ENCODE measurements at regions not wholly inside any gene's neighbourhood (a gene's known extent, or its start where the extent isn't known, plus 50 kb on each side); places are given as distances from the start of the nearest gene placed in this dataset.
"Not testable (repeated sequence)": the region's sequence is repeated elsewhere in the genome, so short reads cannot be mapped to it uniquely, and the experiment has no call there.

DNA sequence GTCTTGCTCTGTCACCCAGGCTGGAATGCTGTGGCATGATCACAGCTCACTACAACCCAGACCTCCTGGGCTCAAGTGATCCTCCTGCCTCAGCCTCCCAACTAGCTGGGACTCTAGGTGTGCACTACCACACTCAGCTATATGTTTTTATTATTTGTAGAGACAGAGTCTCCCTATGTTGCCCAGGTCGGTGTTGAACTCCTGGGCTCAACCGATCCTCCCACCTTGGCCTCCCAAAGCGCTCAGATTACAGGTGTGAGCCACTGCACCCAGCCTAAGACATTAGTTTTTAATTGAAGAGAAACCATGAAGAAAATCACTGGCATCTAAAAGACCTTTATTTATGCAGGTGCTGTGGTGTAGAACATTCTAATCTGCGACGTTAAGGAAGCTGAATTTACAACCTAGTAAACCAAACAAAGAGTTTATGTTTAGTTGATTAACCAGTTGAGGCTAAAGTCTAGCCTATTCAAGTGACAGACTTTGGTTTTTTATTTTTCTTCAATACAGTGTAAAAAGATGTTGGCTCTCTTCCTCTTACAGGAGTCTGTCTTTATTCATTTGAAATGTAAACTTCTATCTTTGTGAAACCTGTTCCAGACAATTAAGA lies 52.5 kb upstream of the NBL1 start:
- DNase-seq: no peak

DNA sequence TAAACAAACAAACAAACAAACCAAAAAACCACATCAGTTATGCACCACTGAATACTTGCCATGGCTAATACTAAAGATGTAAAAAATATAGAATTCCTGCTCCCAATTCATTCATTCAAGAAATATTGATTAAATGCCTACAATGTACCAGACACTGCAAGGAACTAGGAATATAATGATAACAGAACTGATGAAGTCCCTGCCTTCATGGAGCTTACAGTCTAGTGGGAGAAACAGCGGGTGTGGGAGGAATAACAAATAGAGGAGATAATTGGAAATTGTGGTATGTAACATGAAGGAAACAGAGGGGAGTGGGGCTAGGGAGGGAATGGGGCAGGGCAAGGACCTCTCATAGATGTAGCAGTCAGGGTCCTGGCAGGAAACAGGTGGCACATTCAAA lies 58.6 kb upstream of the NBL1 start:
- DNase-seq: no peak

DNA sequence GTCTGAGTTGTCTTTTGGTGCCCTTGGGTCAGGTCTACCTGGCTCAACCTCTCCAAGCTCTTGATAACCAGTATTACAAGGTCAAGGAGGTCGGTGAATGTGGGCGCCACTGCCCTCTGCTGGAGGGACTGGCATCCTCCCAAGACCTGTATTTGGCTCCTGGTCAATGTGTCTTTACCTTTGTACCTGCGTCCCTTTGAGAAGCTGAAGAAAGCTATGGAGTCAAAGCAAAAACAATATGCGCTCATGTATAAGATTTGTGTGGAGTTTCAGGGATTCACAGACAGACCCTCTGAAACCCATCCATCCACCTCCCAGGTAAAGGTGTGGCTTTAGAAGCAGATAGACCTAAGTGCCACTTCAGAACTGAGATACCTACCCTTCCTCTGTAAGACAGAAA lies 61.8 kb upstream of the NBL1 start:
- DNase-seq: peak; percentile 73

DNA sequence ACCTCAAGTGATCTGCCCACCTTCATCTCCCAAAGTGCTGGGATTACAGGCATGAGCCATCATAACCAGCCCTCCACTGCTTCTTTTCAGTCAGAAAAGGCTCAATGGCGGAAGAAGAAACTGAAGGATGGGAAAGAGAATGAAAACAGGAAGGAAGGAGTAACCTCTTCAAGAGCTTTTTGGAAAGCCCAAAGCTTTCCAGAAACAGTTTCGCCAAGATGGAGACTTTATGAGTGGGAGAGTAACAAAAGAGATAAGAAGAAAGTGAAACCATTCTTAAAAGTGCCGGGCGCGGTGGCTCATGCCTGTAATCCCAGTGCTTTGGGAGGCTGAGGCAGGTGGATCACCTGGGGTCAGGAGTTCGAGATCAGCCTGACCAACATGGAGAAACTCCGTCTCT lies 62.7 kb upstream of the NBL1 start:
- DNase-seq: no peak

DNA sequence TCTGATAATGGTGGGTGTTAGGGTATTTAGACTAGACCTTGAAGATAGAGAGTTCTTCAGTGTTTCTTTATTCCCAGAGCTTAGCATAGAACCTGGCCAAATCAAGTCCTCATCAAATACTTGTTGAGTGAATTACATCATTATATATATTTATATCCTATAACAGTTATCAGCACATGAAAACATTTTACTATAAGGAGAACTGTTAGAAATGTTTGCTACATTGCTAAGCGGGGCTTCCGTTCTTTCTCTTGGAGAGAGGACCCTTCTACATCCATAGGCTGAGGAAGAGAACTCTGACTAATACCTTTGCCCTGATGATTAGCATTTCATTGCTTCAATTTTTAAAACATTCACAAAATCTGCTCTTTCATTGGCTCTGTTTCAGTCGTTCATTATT lies 66.5 kb upstream of the NBL1 start:
- no peak for DNase-seq

- DNase-seq: no peak
Observed at GRCh38 chr1:19577036-19577435, 67.1 kb upstream of the NBL1 start.

DNA sequence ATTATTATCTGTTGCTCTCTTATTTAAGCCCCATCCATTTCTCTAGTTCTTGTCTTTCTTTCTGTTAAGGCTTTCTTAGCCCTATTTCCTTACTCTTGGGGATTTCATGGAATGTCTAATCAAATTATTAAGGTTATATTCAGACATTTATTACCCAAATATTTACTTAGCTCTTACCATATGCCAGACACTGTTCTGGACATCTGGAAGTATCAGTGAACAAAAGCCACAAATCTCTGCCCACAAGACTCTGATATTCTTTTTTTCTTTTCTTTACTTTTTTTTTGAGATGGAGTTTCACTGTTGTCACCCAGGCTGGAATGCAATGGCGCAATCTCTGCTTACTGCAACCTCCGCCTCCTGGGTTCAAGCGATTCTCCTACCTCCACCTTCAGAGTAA lies 74.3 kb upstream of the NBL1 start:
- no peak for DNase-seq

DNA sequence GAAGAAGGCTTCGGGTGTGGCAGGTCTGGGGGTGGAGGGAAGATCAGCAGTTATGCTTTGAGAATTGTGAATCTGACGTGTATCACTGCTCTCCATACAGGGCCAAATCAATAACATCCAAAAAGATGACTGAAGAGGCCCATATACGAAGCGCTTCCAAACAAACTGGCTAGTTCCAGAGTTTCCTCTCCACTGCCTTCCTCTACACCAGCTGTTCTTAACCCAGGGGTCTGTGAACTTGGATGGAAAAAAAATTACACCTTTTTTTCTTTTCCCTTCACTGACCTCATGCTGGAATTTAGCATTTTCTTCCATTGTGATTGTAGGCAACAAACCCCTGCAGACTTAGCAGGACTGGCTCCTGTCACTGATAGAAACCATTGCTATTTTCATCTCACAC lies 77.1 kb upstream of the NBL1 start:
- no peak for DNase-seq

DNA sequence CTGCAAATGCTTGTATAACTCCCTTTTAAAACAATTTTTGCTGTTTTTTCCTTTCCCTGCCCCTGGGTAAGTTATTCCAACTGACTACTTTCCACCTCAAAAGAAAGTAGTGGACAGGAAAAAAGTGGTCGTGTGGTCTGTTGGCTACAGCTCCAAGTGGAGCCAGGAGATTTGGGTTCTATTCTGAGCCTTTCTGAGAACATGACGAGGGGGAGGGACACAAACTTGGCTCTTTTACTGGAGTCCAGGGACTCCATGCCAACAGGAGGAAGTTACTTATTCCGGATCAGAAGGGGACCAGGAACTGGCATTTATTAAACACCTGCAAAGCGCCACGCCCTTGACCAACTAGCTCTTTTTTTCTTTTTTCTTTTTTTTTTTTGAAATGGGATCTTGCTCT lies 79.0 kb upstream of the CAPZB start:
- DNase-seq: no peak

DNA sequence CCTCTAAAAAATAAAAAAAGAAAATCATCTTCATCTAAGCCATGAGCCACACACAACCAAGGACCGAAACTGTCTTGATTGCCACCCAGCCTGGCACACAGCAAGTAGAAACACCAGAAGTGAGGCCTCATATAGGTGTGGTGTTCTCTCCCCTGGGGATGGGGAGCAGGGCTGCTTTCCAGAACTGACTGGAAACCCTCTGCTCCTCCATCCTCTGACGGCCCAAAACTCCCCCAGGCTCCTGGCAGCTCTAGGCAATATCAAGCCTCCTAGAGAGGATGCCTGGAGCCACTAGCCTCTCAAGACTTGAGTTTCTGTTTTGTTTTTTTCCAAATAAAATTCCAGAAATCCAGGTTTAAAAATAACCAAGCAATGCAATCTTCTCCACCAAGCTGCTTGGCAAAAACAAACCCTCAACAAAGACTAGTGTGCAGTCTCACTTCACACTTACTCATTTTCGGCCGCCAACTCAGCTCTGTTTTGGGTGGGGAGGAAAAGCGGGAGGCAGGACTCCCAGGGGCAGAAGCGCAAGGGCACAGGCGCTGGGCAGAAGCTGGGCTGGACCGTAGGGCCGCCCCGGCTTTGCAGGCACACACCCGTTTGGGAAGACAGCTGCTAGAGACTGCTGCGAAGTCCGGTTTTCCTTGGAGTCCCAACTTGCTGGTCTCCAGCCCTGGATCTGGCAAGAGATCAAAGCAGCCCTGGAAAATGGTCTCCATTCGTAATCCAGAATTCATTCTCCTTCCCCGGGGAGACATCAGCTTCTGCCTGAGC lies 78.2 kb upstream of the CAPZB start:
- DNase-seq: no peak

DNA sequence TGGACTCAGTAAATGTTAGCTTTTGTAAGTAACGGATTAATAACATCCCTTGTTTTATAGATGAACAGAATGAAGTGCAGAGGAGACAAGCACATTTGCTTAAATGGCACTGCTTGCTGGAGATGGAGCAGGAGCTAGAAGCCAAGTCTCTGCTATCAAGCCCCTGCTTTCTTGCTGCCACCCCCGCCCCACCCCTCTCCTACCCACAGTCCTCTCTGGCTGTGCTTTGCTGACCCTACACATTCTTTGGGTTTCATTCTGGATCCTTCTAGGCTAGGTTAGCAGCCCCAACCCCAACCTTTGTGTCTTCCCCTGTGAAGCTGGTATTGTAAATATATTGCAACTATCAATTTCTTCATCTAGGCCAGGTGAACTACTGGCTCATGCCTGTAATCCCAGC lies 77.5 kb upstream of the CAPZB start:
- DNase-seq: no peak

GRCh38 chr1:19560480-19560879 lies 75.1 kb upstream of the CAPZB start:
- no peak for DNase-seq

DNA sequence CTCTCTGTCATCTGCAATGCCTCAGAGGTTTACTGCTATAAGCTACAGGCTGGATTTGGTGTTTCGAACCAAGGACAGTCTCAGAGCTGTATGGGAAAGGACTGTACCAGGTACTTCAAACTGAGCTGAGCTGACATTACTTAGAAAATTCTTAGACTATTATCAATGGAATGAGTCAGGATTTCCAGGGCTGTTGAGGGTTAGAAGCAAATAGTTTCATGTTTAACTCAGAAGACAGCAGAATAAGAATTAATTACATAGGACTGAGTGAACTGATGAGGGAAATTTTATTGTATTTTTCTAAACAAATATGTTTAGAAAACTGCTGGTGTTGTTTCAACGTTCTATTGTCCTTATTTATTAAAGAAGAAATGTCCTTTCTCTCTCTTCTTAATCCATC lies 74.3 kb upstream of the CAPZB start:
- no peak for DNase-seq

- no peak for DNase-seq
Observed at GRCh38 chr1:19557609-19558051, 72.3 kb upstream of the CAPZB start.

GRCh38 chr1:19554090-19554489 lies 68.8 kb upstream of the CAPZB start:
- DNase-seq: no peak

DNA sequence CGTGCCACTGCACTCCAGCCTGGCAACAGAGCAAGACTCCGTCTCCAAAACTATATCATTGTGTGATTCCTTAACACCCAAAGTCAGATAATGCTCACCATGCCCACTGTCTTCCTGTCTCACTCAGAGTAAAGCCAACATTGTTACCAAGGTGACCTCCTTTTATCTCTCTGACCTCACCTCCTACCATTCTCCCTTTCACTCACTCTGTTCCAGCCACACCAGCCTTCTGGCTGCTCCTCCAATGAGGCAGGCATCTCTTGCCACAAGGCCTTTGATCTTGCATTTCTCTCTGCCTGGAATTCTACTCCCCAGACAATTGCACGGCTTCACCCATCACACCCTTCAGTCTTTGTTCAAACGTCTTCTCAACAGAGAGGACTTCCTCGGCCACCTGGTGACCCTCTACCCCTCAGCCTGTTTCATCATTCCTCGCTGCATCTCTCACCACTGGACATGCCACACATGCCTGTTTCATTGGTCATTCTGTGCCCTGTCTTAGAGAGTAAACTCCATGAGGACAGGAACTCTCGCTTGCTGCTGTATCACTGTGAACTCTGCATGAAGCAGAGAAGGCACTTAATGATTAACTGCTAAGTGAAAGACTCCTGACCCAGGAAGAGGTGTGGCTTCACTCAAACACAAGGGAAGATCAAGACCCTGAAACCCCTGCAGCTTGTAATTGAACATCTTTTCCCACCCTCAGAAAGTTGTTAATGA lies 67.1 kb upstream of the CAPZB start:
- DNase-seq: no peak

GRCh38 chr1:19551837-19552236 lies 66.5 kb upstream of the CAPZB start:
- DNase-seq: not testable (repeated sequence)

- DNase-seq: not testable (repeated sequence)
Observed at GRCh38 chr1:19550437-19550836, 65.1 kb upstream of the CAPZB start.

GRCh38 chr1:19547814-19548213 lies 62.5 kb upstream of the CAPZB start:
- DNase-seq: no peak

DNA sequence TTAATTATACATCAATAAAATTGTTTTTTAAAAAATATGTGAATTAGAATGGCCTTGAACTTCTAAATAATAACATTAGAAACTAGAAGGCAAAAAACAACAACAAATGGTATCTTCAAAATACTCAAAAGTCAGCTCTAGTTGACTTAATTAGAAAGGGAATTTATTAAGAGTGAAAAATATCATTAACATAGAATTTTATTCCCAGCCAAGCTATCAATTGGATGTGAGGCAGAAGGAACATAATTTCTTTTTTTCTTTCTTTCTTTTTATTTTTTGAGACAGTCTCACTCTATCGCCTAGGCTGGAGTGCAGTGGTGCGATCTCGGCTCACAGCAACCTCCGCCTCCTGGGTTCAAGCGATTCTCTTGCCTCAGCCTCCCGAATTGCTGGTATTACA lies 51.2 kb upstream of the CAPZB start:
- DNase-seq: no peak

GRCh38 chr1:19535214-19535613 lies 49.9 kb upstream of the CAPZB start:
- DNase-seq: no peak
